ENCODE measurements at regions not wholly inside any gene's neighbourhood (a gene's known extent, or its start where the extent isn't known, plus 50 kb on each side); places are given as distances from the start of the nearest gene placed in this dataset.
"Not testable (repeated sequence)": the region's sequence is repeated elsewhere in the genome, so short reads cannot be mapped to it uniquely, and the experiment has no call there.

DNA sequence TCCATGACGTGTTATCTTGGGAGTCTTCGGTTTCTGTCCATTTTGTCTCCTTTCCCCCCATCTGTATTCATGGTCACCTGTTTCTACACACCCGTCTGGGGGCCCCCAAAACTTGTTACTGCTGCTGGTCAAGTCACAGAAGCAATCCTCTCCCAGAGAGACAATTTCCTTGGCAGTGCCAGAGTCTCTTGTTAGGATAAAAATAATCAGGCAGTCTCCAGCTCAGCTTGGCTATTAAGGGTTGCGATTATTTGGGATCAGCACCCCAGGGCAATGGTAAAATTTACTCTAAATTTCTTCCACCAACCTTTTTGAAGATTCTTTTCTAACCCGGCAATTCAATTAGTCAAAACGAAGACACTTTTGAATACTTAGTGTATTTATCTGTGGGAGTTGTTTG is 229.1 kb upstream of the JARID2 start:
- Mint-ChIP-seq H3K4me1 (ENCODE audit: unreplicated experiment) (peaks cover 6% of the 10 kb centered on the region), H3K36me3 (ENCODE audit: unreplicated experiment) (no peaks in the 10 kb centered on the region), H3K9me3 (ENCODE audit: unreplicated experiment) (no peaks in the 10 kb centered on the region), H3K27ac (ENCODE audit: unreplicated experiment) (no peak overlapping the region), H3K27me3 (ENCODE audit: unreplicated experiment) (peaks cover 28% of the 10 kb centered on the region), H3K4me3 (ENCODE audit: unreplicated experiment) (no peak overlapping the region)
- TF ChIP-seq, protein P1, sequence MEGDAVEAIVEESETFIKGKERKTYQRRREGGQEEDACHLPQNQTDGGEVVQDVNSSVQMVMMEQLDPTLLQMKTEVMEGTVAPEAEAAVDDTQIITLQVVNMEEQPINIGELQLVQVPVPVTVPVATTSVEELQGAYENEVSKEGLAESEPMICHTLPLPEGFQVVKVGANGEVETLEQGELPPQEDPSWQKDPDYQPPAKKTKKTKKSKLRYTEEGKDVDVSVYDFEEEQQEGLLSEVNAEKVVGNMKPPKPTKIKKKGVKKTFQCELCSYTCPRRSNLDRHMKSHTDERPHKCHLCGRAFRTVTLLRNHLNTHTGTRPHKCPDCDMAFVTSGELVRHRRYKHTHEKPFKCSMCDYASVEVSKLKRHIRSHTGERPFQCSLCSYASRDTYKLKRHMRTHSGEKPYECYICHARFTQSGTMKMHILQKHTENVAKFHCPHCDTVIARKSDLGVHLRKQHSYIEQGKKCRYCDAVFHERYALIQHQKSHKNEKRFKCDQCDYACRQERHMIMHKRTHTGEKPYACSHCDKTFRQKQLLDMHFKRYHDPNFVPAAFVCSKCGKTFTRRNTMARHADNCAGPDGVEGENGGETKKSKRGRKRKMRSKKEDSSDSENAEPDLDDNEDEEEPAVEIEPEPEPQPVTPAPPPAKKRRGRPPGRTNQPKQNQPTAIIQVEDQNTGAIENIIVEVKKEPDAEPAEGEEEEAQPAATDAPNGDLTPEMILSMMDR (IDR thresholded peaks at IDR 0.05) = no peak
- DNase-seq (ENCODE audit: extremely low spot score, unreplicated experiment) = no peak

DNA sequence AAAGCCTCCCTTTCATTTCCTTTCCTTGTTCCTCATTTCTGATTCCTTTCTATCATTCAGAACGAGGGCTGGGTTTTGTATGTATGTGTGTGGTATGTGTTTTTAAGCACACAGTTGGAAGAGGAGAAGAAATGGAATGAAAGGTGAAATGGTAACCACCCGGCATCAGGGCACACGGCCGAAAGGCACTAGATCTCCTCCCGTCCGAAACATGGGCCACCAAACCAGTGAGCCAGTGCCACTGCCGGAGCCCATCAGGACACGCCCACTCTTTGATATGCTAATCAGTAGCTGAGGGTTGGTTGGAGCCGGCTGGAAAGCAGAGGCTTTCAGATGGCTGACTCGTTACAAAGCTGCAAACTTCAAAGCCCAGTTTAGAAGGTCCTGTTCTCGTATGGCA is 228.6 kb upstream of the JARID2 start:
- peaks cover 10% of the 10 kb centered on the region for H3K4me1 Mint-ChIP-seq (ENCODE audit: unreplicated experiment)
- no peaks in the 10 kb centered on the region for H3K36me3 Mint-ChIP-seq (ENCODE audit: unreplicated experiment)
- H3K9me3 Mint-ChIP-seq (ENCODE audit: unreplicated experiment) = no peaks in the 10 kb centered on the region
- DNase-seq (ENCODE audit: extremely low spot score, unreplicated experiment) = no peak
- no peak overlapping the region for H3K4me3 Mint-ChIP-seq (ENCODE audit: unreplicated experiment)
- TF ChIP-seq, protein P1 (IDR thresholded peaks at IDR 0.05) = no peak
- peaks cover 28% of the 10 kb centered on the region for H3K27me3 Mint-ChIP-seq (ENCODE audit: unreplicated experiment)
- no peak overlapping the region for H3K27ac Mint-ChIP-seq (ENCODE audit: unreplicated experiment)

DNA sequence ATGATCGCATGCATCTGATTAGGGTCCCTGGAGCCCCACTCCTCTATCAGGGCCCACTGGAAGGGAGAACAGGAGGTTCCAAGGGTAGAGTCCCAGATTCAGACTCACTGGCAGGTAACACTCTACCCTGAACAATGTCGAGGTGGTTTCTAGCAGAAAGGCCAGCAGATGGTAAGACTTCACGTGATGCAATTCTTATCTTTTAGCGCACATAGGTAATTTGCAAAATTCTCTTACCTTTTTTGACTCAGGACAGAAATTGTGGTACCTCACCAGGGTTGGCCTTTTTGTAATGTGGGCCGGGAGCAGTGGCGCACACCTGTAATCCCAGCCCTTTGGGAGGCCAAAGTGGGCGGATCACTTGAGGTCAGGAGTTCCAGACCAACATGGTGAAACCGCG is 228.1 kb upstream of the JARID2 start:
- Mint-ChIP-seq H3K4me3 (ENCODE audit: unreplicated experiment) (no peak overlapping the region), H3K9me3 (ENCODE audit: unreplicated experiment) (no peaks in the 10 kb centered on the region), H3K27me3 (ENCODE audit: unreplicated experiment) (peaks cover 28% of the 10 kb centered on the region)

DNA sequence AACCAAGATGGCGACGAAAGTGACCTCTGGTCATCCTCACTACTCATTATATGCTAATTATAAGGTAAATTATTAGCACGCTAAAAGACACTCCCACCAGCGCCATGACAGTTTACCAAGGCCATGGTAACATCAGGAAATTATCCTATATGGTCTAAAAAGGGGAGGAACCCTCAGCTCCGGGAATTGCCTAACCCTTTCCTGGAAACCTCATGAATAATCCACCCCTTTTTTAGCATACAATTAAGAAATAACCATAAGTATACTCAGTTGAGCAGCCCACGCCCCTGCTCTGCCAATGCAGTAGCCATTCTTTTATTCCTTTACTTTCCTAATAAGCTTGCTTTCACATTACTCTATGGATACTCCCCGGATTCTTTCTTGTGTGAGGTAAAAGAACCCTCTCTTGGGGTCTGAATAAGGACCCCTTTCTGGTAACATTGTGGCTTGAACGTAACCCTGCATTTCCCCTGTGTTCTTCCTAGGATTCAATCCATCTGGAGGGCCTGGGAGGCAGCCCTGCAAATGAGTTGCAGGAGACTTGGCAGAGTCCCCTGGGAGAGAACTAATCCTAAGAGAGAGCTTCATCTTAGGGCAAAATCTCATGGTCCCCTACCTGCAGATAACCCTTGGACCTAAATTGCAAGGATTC is 225.6 kb upstream of the JARID2 start:
- H3K4me1 Mint-ChIP-seq (ENCODE audit: unreplicated experiment) = peaks cover 11% of the 10 kb centered on the region
- no peaks in the 10 kb centered on the region for H3K36me3 Mint-ChIP-seq (ENCODE audit: unreplicated experiment)
- TF ChIP-seq, protein P1 (IDR thresholded peaks at IDR 0.05) = no peak
- peaks cover 28% of the 10 kb centered on the region for H3K27me3 Mint-ChIP-seq (ENCODE audit: unreplicated experiment)
- H3K27ac Mint-ChIP-seq (ENCODE audit: unreplicated experiment) = no peak overlapping the region
- H3K9me3 Mint-ChIP-seq (ENCODE audit: unreplicated experiment) = no peaks in the 10 kb centered on the region
- no peak overlapping the region for H3K4me3 Mint-ChIP-seq (ENCODE audit: unreplicated experiment)
- no peak for DNase-seq (ENCODE audit: extremely low spot score, unreplicated experiment)

More for the DNA sequence above, 228.1 kb upstream of the JARID2 start:
- DNase-seq (ENCODE audit: extremely low spot score, unreplicated experiment) = no peak
- Mint-ChIP-seq H3K36me3 (ENCODE audit: unreplicated experiment) (no peaks in the 10 kb centered on the region), H3K27ac (ENCODE audit: unreplicated experiment) (no peak overlapping the region), H3K4me1 (ENCODE audit: unreplicated experiment) (peaks cover 11% of the 10 kb centered on the region)
- TF ChIP-seq, protein P1 (IDR thresholded peaks at IDR 0.05) = no peak

DNA sequence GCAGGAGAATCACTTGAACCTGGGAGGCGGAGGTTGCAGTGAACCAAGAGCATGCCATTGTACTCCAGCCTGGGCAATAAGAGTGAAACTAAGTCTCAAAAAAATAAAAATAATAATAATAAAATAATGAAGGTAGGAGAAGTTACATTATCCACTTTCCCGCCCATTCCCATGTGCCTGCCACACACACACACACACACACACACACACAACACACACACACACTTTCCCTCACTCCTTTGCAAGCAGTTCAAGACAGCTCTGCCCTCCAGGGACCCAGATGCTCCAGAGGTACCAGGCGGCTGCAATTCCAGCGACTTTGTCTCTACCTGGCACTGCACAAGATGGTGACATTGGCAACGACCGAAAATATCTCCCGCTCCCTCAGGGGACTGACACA is 224.8 kb upstream of the JARID2 start:
- peaks cover 20% of the 10 kb centered on the region for H3K27me3 Mint-ChIP-seq (ENCODE audit: unreplicated experiment)
- DNase-seq (ENCODE audit: extremely low spot score, unreplicated experiment) = no peak
- no peak overlapping the region for H3K27ac Mint-ChIP-seq (ENCODE audit: unreplicated experiment)
- H3K9me3 Mint-ChIP-seq (ENCODE audit: unreplicated experiment) = no peaks in the 10 kb centered on the region
- no peak overlapping the region for H3K4me3 Mint-ChIP-seq (ENCODE audit: unreplicated experiment)
- peaks cover 11% of the 10 kb centered on the region for H3K4me1 Mint-ChIP-seq (ENCODE audit: unreplicated experiment)
- H3K36me3 Mint-ChIP-seq (ENCODE audit: unreplicated experiment) = no peaks in the 10 kb centered on the region
- TF ChIP-seq, protein P1 (IDR thresholded peaks at IDR 0.05) = no peak

DNA sequence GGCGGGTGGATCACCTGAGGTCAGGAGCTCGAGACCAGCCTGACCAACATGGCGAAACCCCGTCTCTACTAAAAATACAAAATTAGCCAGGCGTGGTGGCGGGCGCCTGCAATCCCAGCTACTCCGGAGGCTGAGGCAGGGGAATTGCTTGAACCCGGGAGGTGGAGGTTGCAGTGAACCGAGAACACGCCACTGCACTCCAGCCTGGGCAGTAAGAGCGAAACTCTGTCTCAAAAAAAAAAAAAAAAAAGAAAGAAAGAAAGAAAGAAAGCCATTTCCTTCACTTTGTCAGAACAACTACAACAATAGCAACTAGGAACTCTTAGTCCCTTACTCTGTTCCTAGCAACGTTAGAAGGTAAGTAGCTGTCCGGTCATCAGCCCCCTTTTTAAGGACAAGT is 222.9 kb upstream of the JARID2 start:
- peaks cover 25% of the 10 kb centered on the region for H3K4me1 Mint-ChIP-seq (ENCODE audit: unreplicated experiment)
- H3K36me3 Mint-ChIP-seq (ENCODE audit: unreplicated experiment); H3K27ac Mint-ChIP-seq (ENCODE audit: unreplicated experiment); H3K4me3 Mint-ChIP-seq (ENCODE audit: unreplicated experiment); H3K27me3 Mint-ChIP-seq (ENCODE audit: unreplicated experiment); DNase-seq (ENCODE audit: extremely low spot score, unreplicated experiment); H3K9me3 Mint-ChIP-seq (ENCODE audit: unreplicated experiment): not testable (repeated sequence)

Measured in osteocyte (in vitro differentiated cells).